HG03558 (cell line): ENCODE measurements at regions not wholly inside any gene's neighbourhood (a gene's known extent, or its start where the extent isn't known, plus 50 kb on each side); places are given as distances from the start of the nearest gene placed in this dataset.

Experiments
- ATAC-seq: cut with Tn5 transposase; IDR thresholded peaks from one replicate; pipeline ENCODE4 v1.9.1; 2021; ENCODE audit warnings: moderate number of reproducible peaks; ENCODE audit not compliant: unreplicated experiment; ENCODE audit errors: extremely low read depth

- no peak for ATAC-seq
Observed at GRCh38 chr14:54291491-54292191, 105.2 kb upstream of the CDKN3 start.

DNA sequence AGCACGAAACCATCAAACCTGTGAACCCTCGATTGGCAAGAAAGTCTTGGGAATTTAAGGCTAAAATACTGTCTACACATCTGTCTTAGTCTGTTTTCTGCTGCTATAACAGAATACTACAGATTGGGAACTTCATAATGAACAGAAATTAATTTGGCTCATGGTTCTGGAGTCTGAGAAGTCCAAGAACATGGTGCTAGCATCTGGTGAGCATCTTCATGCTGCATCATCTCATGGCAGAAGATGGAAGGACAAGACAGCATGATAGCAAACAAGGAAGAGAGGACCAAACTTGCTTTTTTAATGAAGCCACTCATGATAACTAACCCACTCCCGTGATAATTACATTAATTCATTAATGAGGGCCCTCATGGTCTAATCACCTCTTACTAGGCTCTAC lies 102.0 kb upstream of the CDKN3 start:
- no peak for ATAC-seq

GRCh38 chr14:54299410-54300363 lies 97.1 kb upstream of the CDKN3 start:
- no peak for ATAC-seq

DNA sequence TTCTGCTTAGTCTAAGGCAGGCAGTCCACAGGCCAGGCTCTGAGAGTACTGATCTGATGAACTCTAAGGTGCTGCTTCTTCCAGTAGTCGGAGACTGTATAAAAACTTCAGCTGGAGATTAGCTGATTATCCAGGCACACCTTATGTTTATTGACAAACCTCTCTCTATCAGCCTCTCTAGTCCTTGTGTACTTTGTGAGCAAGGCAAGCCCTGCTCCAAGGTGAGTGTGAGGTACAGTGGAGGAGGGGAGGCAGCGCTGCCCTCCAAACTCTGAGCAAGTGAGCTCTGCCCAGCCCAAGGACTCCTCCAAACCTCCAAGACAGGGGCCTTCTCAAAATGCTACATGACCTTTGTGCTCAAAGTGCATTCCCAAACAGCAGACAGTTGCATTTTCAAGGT lies 95.9 kb upstream of the CDKN3 start:
- ATAC-seq: no peak

- no peak for ATAC-seq
Observed at GRCh38 chr14:54301359-54301758, 95.4 kb upstream of the CDKN3 start.

DNA sequence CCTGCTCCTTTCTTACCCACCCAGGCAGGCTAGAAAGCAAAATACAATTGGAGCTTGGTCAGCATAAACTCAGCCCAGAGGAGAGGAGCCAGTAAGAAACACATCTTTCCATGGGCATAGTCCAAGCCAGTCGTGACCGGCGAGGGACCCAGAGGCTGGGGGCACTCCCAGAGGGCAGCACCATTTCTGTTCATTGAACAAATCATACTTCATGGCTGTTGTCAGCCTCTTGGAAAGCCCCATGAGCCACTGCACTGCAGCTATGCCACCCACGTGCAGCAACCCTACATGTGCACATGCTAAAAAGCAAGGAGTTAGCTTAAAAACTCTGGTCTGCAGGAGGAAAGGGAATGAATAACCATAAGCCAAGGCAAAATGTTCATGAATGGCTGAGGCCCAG lies 90.0 kb upstream of the CDKN3 start:
- ATAC-seq: no peak

GRCh38 chr14:54309615-54310014 lies 87.2 kb upstream of the CDKN3 start:
- ATAC-seq: no peak

DNA sequence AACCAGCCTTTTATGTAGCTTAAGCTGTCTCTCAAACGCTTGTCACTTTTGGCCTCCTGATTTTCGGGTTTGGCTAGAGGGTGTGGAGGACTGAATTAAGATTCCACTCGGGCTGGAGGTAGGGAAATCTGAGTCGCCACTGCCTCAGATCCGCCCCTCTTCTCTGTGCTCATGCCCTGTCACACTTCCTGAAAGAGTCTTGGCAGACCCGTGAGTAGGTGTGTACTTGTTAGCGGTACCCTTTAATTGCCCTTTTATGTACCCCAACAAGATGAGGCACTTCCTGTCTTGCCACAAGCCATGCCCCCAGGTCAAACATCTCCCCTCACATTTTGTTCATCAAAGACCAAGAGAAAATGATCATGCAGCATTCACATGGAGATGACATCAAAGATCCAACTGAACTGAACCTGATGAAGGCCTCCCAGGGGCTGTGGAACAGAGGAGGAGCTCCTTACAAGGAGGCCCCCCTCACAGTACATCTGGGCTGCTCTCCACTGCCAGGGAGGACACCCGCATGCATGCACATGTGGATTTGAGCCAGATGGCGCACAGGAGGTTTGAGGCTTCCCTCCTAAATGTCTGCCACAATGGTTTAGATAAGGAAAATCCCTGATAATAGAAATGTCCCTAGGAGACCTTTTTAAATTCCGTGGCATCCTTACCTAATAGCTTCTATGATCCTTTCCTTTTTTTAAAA lies 86.5 kb upstream of the CDKN3 start:
- no peak for ATAC-seq

- ATAC-seq: no peak
Observed at GRCh38 chr14:54310851-54311228, 86.0 kb upstream of the CDKN3 start.

GRCh38 chr14:54312166-54312801 lies 84.5 kb upstream of the CDKN3 start:
- ATAC-seq: no peak

DNA sequence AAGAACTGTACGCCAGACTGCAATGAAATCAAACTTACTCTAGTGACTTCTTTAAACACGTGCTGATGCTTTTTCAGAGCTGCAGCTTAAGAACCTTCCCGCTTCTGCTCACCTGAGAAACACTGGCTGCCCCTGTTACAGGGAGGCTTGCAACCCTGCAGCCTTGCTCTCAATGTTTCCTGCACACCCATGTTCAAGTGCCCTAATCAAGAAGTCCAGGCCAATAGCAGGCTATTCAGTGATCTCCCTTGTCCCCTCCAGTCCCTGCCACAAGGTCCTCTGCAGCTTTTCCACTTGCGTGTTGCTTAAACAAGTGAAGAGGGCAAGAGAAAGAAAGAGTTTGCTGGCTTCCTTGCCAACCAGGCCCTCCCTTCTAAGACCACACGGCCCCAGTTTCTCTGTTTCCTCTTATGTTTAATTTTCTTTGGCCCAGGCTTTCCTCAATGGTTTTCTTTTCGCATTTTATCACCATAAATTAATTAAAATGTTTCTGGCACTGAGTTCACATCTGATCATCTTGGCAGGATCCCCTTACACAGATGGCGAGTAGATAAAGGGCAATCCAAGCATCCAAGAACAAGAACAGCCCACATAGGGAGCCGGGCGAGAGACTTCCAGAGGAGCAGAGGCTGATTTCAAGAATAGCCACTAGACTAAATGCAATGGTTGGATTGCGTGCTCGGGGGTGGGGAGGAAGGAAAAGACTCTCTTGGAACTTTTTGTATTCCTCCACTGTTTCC lies 82.3 kb upstream of the CDKN3 start:
- no peak for ATAC-seq

DNA sequence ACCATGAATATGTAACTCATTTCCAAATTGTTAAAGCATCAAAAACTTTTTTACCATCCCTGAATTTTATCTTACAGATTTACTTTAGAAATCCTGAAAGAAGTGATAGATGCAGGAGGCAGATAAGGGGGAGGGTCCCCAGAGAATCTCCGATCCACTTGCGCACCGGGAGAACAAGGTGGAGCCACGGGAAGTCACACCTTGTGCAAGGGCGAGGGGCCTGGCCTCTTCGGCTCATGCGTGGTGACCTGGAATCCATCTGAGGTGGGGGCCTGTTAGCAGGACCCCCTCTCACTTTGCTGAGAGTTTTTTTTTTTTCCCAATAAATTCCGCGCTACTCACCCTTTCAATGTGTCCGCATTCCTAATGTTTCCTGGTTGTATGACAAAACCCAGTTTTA lies 80.2 kb upstream of the CDKN3 start:
- ATAC-seq: no peak

- ATAC-seq: no peak
Observed at GRCh38 chr14:54317391-54317790, 79.4 kb upstream of the CDKN3 start.

DNA sequence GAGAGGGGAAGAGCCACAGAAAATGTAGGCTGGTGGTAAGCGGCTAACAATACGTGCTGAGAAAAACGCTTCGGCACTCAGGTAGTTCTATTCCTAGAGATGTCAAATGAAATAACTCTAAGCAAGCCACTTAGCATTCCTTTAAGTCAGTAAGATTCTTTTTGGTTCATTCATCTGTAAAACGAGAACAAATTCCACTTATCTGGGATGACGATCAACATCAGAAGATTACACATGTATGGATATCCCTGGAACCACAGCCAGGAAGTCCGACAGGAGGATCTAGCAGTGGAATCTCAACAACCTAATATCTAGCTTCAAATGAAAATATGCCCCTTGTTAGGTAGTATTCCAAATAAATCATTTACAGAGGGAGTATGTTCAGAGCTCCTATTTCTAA lies 74.6 kb upstream of the CDKN3 start:
- no peak for ATAC-seq

GRCh38 chr14:54322701-54323337 lies 74.0 kb upstream of the CDKN3 start:
- ATAC-seq: no peak

- ATAC-seq: no peak
Observed at GRCh38 chr14:54325766-54326165, 71.0 kb upstream of the CDKN3 start.

GRCh38 chr14:54329082-54329695 lies 67.6 kb upstream of the CDKN3 start:
- no peak for ATAC-seq

DNA sequence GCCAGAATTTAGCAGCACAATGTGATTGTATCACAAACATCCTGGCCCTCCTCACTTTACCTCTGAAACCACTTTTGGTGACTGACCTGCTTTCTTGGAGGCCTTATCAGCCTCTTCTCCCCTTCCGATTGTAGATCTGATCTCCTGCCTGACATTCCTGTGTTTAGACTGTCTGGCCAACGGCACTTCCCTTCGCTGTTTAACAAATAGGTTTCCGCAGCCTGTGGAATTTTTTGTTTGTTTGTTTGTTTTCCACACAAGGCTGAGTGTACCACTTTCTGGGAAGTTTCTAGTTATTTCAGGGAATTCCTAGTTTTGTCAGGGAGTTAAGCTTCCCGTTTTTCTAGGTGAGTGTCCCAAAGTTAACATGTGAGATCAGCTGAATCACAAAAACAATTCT lies 65.9 kb upstream of the CDKN3 start:
- no peak for ATAC-seq

DNA sequence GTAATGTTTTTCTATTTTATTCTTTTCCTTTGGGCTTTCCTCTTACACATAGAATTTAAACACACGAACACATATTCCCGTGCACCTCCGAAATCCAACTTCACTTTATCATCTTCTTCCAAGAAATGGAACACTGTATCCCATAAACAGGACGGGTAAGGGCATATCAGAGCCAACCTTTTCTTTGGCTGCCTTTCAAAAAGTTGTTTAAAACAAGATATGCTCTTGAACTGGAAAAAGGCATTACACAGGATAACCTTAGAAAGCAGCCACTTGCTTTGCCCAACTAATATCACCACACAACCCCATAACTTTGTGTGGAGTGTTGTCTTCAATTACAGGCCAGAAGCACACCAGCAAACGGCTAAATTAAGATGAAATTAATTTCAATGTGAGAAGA lies 65.3 kb upstream of the CDKN3 start:
- no peak for ATAC-seq
